NB4 (cell line): ENCODE measurements at regions not wholly inside any gene's neighbourhood (a gene's known extent, or its start where the extent isn't known, plus 50 kb on each side); places are given as distances from the start of the nearest gene placed in this dataset.

Experiments used
- DNase-seq: peaks from one replicate; pipeline ENCODE4 v3.0.0; 2010; ENCODE audit warnings: low read depth
- H3K4me3 ChIP-seq: one replicate; pipeline ENCODE4 v1.5.1; 2011; ENCODE audit warnings: mild to moderate bottlenecking, low read depth, low read length, moderate library complexity
- MYC ChIP-seq: IDR thresholded peaks from 2 replicates; pipeline ENCODE4 v1.6.1; 2011; ENCODE audit warnings: low read depth, low read length
- POLR2A ChIP-seq: IDR thresholded peaks from 2 replicates; pipeline ENCODE4 v1.6.1; 2011; ENCODE audit warnings: mild to moderate bottlenecking; ENCODE audit not compliant: insufficient read length; ENCODE audit errors: extremely low read depth
- TF ChIP-seq, protein P1 (sequence below): IDR thresholded peaks from one replicate; pipeline ENCODE4 v1.5.1; 2012; ENCODE audit warnings: low read depth, low read length
- TF ChIP-seq, protein P2 (sequence below): IDR thresholded peaks from 2 replicates; pipeline ENCODE4 v1.6.1; 2011; ENCODE audit warnings: low read depth, low read length

DNA sequence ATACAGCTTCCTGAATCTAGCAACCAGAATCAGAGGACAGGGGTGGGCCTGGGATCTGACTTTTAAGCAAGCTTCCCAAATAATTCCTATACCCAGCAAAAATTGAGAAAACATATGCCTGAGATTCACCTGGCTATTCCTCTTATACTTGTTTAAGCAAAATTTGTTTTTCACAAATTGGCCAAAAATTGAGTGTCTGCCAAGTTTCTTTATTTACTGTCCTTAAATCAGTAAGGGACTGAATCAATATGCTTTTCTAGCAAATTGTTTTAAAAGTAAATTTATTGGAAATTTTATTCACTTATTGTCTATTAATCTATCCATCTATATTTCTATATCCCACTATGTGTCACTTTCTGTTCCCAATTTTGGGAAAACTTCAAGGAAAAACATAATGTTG, 337.0 kb upstream of the ZNF804A start:
- DNase-seq = no peak
- no peak for TF ChIP-seq MYC
- TF ChIP-seq, protein P1, sequence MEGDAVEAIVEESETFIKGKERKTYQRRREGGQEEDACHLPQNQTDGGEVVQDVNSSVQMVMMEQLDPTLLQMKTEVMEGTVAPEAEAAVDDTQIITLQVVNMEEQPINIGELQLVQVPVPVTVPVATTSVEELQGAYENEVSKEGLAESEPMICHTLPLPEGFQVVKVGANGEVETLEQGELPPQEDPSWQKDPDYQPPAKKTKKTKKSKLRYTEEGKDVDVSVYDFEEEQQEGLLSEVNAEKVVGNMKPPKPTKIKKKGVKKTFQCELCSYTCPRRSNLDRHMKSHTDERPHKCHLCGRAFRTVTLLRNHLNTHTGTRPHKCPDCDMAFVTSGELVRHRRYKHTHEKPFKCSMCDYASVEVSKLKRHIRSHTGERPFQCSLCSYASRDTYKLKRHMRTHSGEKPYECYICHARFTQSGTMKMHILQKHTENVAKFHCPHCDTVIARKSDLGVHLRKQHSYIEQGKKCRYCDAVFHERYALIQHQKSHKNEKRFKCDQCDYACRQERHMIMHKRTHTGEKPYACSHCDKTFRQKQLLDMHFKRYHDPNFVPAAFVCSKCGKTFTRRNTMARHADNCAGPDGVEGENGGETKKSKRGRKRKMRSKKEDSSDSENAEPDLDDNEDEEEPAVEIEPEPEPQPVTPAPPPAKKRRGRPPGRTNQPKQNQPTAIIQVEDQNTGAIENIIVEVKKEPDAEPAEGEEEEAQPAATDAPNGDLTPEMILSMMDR = no peak
- TF ChIP-seq, protein P2, sequence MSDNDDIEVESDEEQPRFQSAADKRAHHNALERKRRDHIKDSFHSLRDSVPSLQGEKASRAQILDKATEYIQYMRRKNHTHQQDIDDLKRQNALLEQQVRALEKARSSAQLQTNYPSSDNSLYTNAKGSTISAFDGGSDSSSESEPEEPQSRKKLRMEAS = no peak
- TF ChIP-seq POLR2A = no peak

DNA sequence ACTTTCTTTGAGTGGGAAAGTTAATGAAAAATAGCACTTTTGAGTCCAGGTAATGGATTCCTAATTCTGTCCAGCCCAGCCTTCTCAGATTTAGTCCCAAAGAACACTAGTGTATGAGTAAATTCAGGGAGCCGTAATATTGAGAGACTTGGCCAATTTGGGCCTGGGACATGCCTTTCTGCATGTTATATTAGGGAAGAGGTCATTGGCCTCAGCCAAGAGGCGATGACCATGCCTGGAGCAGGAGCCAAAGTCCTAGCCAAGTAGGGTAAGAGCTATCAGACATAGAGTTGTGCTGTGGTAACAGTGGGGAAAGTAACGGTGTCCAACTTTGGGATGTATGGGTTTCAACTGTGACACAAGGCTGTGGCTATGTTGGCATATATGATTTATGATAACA, 336.5 kb upstream of the ZNF804A start:
- TF ChIP-seq MYC (no peak), POLR2A (no peak)
- TF ChIP-seq, protein P2 = no peak
- TF ChIP-seq, protein P1 = no peak
- no peak for DNase-seq
- no peak overlapping the region for H3K4me3 ChIP-seq

More for the DNA sequence above, 337.0 kb upstream of the ZNF804A start:
- no peak overlapping the region for H3K4me3 ChIP-seq

DNA sequence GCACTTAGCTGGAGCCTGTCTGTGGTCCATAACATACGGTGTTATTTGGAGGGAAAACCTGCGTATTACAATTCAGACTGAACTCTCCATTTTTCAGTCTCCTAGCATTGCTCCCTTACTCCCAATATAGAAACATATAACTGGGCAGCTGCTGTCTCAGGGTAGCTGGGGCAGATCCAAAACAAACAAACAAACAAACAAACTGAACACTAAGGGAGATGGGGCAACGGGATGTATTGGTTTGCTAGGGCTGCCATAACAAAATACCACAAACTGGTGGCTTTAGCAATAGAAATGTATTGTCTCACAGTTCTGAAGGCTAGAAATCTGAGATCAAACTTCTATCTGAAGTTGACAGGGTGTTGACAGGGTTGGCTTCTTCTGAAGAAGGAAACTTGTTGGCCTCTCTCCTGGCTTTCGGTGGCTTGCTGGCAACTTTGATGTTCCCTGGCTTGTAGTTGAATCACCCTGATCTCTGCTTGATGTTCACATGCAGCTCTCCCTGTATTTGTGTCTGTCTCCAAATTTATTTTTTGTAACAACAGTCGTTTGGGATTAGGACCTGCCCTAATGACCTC, 329.3 kb upstream of the ZNF804A start:
- no peak for DNase-seq
- no peak for TF ChIP-seq MYC
- TF ChIP-seq POLR2A = no peak
- TF ChIP-seq, protein P1 = no peak
- TF ChIP-seq, protein P2 = no peak

DNA sequence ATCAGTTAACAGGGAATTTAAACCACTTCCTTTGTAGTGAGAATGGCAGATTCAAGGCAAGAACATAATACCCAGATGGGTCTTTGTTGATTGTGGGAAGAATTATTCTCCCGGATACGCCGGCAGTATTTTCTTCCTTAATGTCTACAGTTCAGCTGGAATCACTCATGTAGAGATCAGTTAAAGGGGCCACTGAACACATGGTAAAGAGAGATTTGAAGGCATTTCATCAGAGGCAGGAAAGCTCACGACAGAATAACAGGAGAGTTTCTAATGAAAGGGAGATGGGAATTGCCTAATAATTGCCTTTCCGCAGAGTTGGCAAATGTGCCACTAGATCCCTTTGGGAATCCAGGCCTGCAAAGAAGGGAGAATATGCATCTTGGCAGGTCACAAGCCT, 327.7 kb upstream of the ZNF804A start:
- no peak for DNase-seq
- TF ChIP-seq POLR2A (no peak), MYC (no peak)
- TF ChIP-seq, protein P2 = no peak
- TF ChIP-seq, protein P1 = no peak
- no peak overlapping the region for H3K4me3 ChIP-seq

More for the DNA sequence above, 329.3 kb upstream of the ZNF804A start:
- H3K4me3 ChIP-seq = no peak overlapping the region

DNA sequence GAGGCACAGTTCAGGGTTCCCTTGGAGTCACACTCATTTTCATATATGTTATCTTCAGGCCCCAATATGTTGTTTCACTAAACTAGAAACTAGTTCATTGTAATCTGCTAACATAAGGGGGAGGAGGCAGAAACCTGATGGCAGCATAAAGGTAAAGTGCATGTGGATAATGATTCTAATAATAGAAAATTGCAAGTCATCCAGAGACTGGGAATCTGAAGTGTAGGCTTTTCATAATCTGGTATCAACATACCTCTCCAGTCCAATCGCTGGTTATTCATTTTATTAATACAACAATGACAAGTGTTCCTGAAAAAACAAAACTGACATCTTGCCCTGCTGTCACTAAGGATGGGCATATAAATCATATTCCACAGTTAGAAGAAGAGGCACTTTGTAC, 326.3 kb upstream of the ZNF804A start:
- TF ChIP-seq, protein P1 = no peak
- TF ChIP-seq POLR2A (no peak), MYC (no peak)
- TF ChIP-seq, protein P2 = no peak
- DNase-seq = no peak
- no peak overlapping the region for H3K4me3 ChIP-seq
